Activated CD4-positive, alpha-beta memory T cell treated with anti-CD3 and anti-CD28 coated beads, Interleukin-2, amount 10 ng/mL, durations not matched to agents 7 days and 5 days (primary cell): ENCODE measurements at regions not wholly inside any gene's neighbourhood (a gene's known extent, or its start where the extent isn't known, plus 50 kb on each side); places are given as distances from the start of the nearest gene placed in this dataset.

Experiments
- CTCF ChIA-PET: fragments of 350-600 bp; sonication (Branson Sonifier 250); formaldehyde crosslinking; loops from one replicate; lab custom pipeline; 2021; ENCODE audit warnings: antibody characterized with exemption, inconsistent platforms; lab: Charles Lee
- POLR2A ChIA-PET: fragments of 350-600 bp; sonication (Branson Sonifier 250); formaldehyde crosslinking; loops from one replicate; lab custom pipeline; 2021; ENCODE audit warnings: antibody characterized with exemption; lab: Charles Lee
- DNase-seq: peaks from one replicate; pipeline ENCODE4 v3.0.0-alpha.2; 2020
- H3K27ac Mint-ChIP-seq: one replicate; pipeline ENCODE4 v1.8.0; 2021; ENCODE audit warnings: mild to moderate bottlenecking, mixed read lengths
- H3K27me3 Mint-ChIP-seq: one replicate; pipeline ENCODE4 v1.8.0; 2021; ENCODE audit warnings: mixed read lengths
- H3K36me3 Mint-ChIP-seq: one replicate; pipeline ENCODE4 v1.8.0; 2021; ENCODE audit warnings: low read depth, mixed read lengths
- H3K4me1 Mint-ChIP-seq: one replicate; pipeline ENCODE4 v1.8.0; 2021; ENCODE audit warnings: mixed read lengths
- H3K4me3 Mint-ChIP-seq: one replicate; pipeline ENCODE4 v1.8.0; 2021; ENCODE audit warnings: mild to moderate bottlenecking, mixed read lengths
- H3K9me3 Mint-ChIP-seq: one replicate; pipeline ENCODE4 v1.8.0; 2021; ENCODE audit warnings: mixed read lengths

DNA sequence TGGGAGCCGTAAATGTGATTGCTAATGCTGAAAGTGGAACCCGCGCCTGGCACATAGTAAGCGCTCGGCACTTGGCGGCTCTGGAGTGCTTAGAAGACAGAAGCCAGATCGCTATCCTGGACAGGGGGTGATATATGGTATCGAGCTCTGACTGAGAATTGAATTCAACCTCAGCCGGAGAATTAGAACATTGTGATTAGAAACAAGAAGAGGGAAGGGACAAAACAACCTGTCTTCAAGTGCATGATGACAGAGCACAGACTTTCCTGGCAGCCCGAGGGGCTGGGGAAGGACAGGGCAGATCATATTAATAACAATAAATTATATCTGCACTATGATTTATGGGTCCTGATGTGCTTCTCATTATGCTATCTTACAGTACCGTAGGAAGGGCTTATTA is 66.9 kb upstream of the TBX3 start:
- Mint-ChIP-seq H3K27ac (no peak overlapping the region), H3K4me3 (no peak overlapping the region), H3K4me1 (no peaks in the 10 kb centered on the region), H3K27me3 (no peaks in the 10 kb centered on the region), H3K9me3 (no peaks in the 10 kb centered on the region), H3K36me3 (no peaks in the 10 kb centered on the region)
- POLR2A ChIA-PET: no interaction called here
- CTCF ChIA-PET: no interaction called here
- DNase-seq: no peak

DNA sequence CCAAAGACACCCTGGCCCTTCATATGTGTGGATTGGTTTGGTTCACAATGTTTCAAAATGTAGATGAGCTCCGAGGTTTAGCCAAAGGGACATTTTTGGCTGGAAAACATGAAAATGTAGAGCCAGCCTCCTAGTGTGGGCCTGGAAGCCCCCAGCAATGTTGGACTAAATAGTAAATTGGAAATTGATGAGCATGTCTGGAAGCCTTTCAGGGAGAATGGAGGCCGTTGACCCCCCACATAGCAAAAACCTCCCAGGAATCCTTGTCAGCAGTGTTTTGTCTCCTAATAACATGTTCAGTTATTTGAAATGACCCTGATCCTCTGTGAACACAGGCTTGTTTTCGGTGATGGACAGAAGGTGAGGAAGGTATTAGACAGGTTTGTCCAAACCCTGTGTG is 65.1 kb upstream of the TBX3 start:
- H3K27me3 Mint-ChIP-seq: no peaks in the 10 kb centered on the region
- no peak for DNase-seq
- H3K4me1 Mint-ChIP-seq: no peaks in the 10 kb centered on the region
- CTCF ChIA-PET: no interaction called here
- H3K4me3 Mint-ChIP-seq: no peak overlapping the region
- no peak overlapping the region for H3K27ac Mint-ChIP-seq
- POLR2A ChIA-PET: no interaction called here
- H3K36me3 Mint-ChIP-seq: no peaks in the 10 kb centered on the region
- H3K9me3 Mint-ChIP-seq: no peaks in the 10 kb centered on the region

GRCh38 chr12:114747012-114747858 is 63.3 kb upstream of the TBX3 start:
- Mint-ChIP-seq H3K9me3 (peaks cover 3% of the 10 kb centered on the region), H3K36me3 (no peaks in the 10 kb centered on the region), H3K27me3 (no peaks in the 10 kb centered on the region), H3K27ac (no peak overlapping the region), H3K4me3 (no peak overlapping the region), H3K4me1 (no peaks in the 10 kb centered on the region)
- ChIA-PET POLR2A (no interaction called here), CTCF (interaction anchor here (0.7 to 0.8 kb wide), 2 partner anchors 9 to 327 kb away, joined by 4 to 5 read pairs; no protein-coding TSS in a partner anchor)
- no peak for DNase-seq

DNA sequence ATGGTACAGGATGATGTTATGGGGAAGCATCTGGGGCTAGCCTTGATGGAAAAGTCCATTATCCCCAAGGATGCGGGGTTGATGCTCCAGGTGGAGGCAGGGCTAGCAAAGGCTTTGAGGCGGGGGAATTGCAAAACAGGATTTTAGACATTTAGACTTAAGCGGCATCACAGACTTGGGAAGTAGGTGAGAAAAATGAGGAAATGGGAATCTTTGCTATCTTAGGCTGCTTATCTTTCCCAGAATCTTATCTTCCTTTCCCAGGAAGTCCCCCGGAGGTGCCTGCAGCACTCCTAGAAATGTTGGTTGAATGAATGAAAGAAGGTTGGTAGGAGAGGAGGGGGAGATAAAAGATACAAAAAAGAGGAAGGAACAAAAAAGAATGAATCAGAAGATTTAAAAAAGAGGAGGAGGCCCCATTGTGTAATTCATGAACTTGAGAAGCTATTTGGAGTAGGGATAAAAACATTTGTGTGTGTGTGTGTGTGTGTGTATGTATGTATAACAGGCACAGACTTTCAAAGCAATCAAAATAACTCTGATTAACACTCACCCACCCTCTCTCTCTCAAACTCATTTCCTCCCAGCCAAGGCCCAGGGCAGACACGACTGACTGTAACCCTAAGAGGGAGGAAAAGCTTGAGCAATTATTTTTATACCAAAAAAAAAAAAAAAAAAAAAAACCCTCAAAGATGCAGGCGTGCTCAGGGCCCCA is 62.5 kb upstream of the TBX3 start:
- no peaks in the 10 kb centered on the region for H3K27me3 Mint-ChIP-seq
- POLR2A ChIA-PET: no interaction called here

DNA sequence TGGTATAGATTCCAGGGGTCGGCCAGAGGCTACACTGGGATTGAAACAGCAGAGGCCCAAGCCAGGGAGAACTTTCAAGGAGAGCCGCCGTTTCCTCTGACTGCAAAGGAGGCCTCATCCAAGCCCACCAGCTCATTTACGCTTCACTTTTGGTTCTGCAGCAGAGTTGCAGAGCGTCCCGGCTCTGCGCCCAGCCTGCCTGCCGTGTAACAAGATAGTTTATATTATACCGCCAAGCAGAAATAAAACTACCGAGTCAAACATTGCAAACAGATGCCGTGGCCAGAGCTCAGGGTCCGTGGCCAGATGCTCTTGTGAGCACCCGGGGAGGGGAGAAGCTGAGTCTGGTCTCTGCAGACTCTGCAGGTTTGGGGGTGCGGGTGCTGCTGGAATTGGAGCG is 60.7 kb upstream of the TBX3 start:
- H3K27me3 Mint-ChIP-seq: no peaks in the 10 kb centered on the region
- H3K4me3 Mint-ChIP-seq: no peak overlapping the region
- no peak for DNase-seq
- ChIA-PET POLR2A (no interaction called here), CTCF (no interaction called here)
- no peaks in the 10 kb centered on the region for H3K4me1 Mint-ChIP-seq
- peaks cover 3% of the 10 kb centered on the region for H3K9me3 Mint-ChIP-seq
- H3K27ac Mint-ChIP-seq: no peak overlapping the region
- no peaks in the 10 kb centered on the region for H3K36me3 Mint-ChIP-seq

More for the DNA sequence above, 62.5 kb upstream of the TBX3 start:
- CTCF ChIA-PET: interaction anchor here (0.8 kb wide), 1 partner anchor 10 kb away, joined by 5 read pairs; no protein-coding TSS in a partner anchor
- Mint-ChIP-seq H3K36me3 (no peaks in the 10 kb centered on the region), H3K4me3 (no peak overlapping the region), H3K27ac (no peak overlapping the region), H3K4me1 (no peaks in the 10 kb centered on the region), H3K9me3 (peaks cover 3% of the 10 kb centered on the region)
- DNase-seq: no peak

DNA sequence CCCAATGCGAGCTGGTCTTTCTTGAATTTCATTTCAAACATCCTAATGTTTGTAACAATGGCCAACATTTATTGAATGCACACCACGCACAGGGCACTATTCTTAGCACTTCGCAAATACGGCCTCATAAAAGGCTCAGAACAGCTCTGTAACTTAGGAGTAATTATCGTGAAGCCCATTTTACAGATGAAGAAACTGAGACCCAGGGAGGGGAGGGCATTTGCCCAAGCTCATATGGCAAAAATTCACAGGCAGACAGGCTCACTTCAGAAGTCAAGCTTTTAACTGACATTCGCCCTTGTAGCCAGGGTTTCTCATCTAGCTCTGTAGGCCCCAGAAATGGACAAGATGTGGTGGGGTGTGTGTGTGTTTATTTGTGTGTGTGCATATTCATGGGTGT is 60.3 kb upstream of the TBX3 start:
- H3K4me1 Mint-ChIP-seq: no peaks in the 10 kb centered on the region
- ChIA-PET POLR2A (no interaction called here), CTCF (no interaction called here)
- H3K27me3 Mint-ChIP-seq: no peaks in the 10 kb centered on the region
- peaks cover 3% of the 10 kb centered on the region for H3K9me3 Mint-ChIP-seq
- H3K36me3 Mint-ChIP-seq: no peaks in the 10 kb centered on the region
- no peak overlapping the region for H3K27ac Mint-ChIP-seq
- no peak overlapping the region for H3K4me3 Mint-ChIP-seq
- DNase-seq: no peak

- H3K4me1 Mint-ChIP-seq: no peaks in the 10 kb centered on the region
- no peak for DNase-seq
- POLR2A ChIA-PET: no interaction called here
- H3K4me3 Mint-ChIP-seq: no peak overlapping the region
- no peaks in the 10 kb centered on the region for H3K27me3 Mint-ChIP-seq
- no peaks in the 10 kb centered on the region for H3K36me3 Mint-ChIP-seq
- CTCF ChIA-PET: no interaction called here
- peaks cover 3% of the 10 kb centered on the region for H3K9me3 Mint-ChIP-seq
- no peak overlapping the region for H3K27ac Mint-ChIP-seq
Measured at GRCh38 chr12:114743799-114744198, 59.8 kb upstream of the TBX3 start.

- no peak overlapping the region for H3K27ac Mint-ChIP-seq
- H3K36me3 Mint-ChIP-seq: no peaks in the 10 kb centered on the region
- ChIA-PET POLR2A (no interaction called here), CTCF (no interaction called here)
- H3K9me3 Mint-ChIP-seq: peaks cover 3% of the 10 kb centered on the region
- H3K4me3 Mint-ChIP-seq: no peak overlapping the region
- no peaks in the 10 kb centered on the region for H3K27me3 Mint-ChIP-seq
- no peaks in the 10 kb centered on the region for H3K4me1 Mint-ChIP-seq
- DNase-seq: no peak
Measured at GRCh38 chr12:114743289-114743688, 59.3 kb upstream of the TBX3 start.

DNA sequence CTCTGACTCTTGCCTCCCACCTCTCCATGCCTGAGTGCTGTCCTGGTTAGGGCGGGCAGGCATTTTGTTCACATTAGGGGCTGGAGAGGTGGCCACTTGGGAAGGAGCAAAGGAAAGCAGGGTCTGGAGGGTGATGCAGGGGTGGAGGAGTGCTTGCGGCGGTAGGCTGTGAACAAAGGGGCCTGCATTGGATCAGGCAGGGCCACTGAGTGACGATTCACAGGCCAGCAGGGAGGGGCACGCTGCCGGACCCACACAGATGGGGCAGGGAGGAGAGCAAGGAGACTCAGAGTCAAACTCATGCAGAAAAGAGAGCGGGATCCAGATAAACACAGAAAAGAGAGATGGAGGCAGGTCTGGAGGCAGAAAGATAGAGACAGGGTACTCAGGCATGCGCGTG is 58.4 kb upstream of the TBX3 start:
- H3K27ac Mint-ChIP-seq: no peak overlapping the region
- no peaks in the 10 kb centered on the region for H3K36me3 Mint-ChIP-seq
- CTCF ChIA-PET: no interaction called here
- no peaks in the 10 kb centered on the region for H3K4me1 Mint-ChIP-seq
- H3K9me3 Mint-ChIP-seq: peaks cover 3% of the 10 kb centered on the region
- POLR2A ChIA-PET: no interaction called here
- no peaks in the 10 kb centered on the region for H3K27me3 Mint-ChIP-seq
- H3K4me3 Mint-ChIP-seq: no peak overlapping the region
- DNase-seq: no peak

DNA sequence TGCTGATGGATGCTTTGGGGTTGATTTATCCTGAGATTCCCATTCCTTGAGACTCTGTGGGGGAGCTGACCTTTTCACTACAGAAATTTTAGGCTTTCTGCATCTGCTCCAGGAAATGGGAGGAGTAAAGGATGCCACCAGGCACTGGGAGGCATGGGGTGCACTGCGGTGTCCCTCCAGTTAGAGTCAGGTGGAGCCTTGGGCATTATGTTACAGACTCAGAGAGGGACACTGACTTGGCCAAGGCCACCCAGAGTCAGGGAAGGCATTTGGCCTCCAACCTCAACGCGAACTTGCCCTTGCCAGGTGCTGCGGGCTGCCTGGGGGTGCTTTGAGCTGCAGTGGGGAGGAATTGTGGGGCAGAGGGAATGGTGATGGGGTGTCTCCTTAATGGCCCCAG is 58.0 kb upstream of the TBX3 start:
- CTCF ChIA-PET: no interaction called here
- no peaks in the 10 kb centered on the region for H3K27me3 Mint-ChIP-seq
- H3K4me1 Mint-ChIP-seq: no peaks in the 10 kb centered on the region
- no peaks in the 10 kb centered on the region for H3K36me3 Mint-ChIP-seq
- H3K4me3 Mint-ChIP-seq: no peak overlapping the region
- no peak for DNase-seq
- no peak overlapping the region for H3K27ac Mint-ChIP-seq
- peaks cover 3% of the 10 kb centered on the region for H3K9me3 Mint-ChIP-seq
- POLR2A ChIA-PET: no interaction called here

- ChIA-PET CTCF (no interaction called here), POLR2A (no interaction called here)
- Mint-ChIP-seq H3K9me3 (peaks cover 3% of the 10 kb centered on the region), H3K4me3 (no peak overlapping the region), H3K36me3 (no peaks in the 10 kb centered on the region), H3K27ac (no peak overlapping the region), H3K27me3 (peaks cover 9% of the 10 kb centered on the region), H3K4me1 (no peaks in the 10 kb centered on the region)
- no peak for DNase-seq
Measured at GRCh38 chr12:114740448-114740847, 56.5 kb upstream of the TBX3 start.

DNA sequence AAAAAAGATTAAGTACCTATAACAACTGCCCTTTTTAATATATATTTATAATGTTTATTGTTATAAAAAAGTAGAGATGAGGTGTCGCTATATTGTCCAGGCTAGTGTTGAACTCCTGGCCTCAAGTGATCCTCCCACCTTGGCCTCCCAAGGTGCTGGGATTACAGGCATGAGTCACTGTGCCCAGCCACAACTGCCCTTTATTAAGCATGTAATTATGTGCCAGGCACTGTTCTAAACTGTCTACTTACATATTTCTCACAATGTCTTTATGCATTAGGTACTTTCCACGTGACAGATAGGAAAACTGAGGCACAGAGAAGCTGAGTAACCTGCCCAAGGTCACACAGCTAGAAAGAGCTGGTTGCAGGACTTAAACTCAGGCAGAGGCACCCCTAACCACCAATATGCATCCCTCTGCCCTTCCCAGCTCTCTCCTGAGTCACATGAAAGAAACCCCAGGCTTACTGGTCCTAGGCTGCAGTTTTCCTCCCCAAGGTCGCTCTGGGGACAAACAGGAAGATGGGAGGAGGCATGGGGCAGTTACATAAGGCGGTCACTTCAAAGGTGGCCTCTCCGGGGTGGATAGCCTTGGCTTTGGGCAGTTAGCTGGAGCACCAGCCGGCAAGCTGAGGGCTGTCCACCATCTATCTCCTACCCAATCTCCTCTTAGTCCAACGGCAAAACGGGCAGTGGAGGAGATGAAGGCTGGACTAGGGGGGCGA is 54.6 kb upstream of the TBX3 start:
- Mint-ChIP-seq H3K4me3 (no peak overlapping the region), H3K9me3 (peaks cover 3% of the 10 kb centered on the region), H3K4me1 (no peaks in the 10 kb centered on the region), H3K27ac (no peak overlapping the region), H3K27me3 (peaks cover 16% of the 10 kb centered on the region), H3K36me3 (no peaks in the 10 kb centered on the region)
- ChIA-PET CTCF (no interaction called here), POLR2A (no interaction called here)
- DNase-seq: no peak

DNA sequence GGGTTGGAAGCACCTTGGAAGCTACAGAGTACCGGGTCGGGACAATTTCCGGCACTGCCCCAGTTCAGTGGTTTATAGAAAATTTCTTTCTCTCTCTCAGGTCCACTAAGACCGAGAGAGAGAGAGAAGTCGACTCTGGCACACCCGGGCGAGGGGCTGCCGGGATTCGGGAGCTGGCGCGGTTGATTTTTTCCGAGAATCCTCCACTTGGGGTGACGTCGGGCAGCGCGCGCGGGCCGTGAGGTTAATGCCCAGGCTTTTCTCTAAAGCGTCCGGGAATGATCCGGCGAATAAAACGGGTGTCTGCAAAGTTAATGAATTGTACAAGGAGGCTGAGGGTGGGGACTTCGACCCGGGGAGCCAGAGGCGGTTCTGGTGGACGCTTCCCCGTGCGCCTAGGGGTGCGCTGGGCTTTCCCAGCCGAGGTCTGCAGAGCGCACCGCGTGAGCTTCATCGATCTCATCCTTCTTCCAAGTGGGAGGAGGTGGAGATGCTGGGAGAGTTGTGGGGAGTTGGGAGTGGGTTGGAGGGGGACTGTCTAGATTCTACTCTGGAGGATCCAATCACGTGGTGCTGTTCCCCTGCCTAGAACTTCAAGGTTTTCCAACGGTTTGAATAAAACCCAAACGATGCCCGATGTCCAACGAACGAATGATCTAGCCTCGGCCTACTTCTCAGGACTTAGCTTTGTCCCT is 51.9 kb upstream of the TBX3 start:
- Mint-ChIP-seq H3K36me3 (no peaks in the 10 kb centered on the region), H3K27ac (no peak overlapping the region), H3K4me1 (no peaks in the 10 kb centered on the region), H3K27me3 (peaks cover 18% of the 10 kb centered on the region), H3K9me3 (no peaks in the 10 kb centered on the region), H3K4me3 (no peak overlapping the region)
- CTCF ChIA-PET: no interaction called here
- POLR2A ChIA-PET: no interaction called here
- no peak for DNase-seq
